Caco-2 (cell line): ENCODE measurements at regions not wholly inside any gene's neighbourhood (a gene's known extent, or its start where the extent isn't known, plus 50 kb on each side); places are given as distances from the start of the nearest gene placed in this dataset.
"Not testable (repeated sequence)": the region's sequence is repeated elsewhere in the genome, so short reads cannot be mapped to it uniquely, and the experiment has no call there.

Source experiments
- BruUV-seq: library from RNA; stranded (reverse); fragments of 400-500 nt; replicated peaks from 2 replicates; lab custom pipeline; 2021; lab: Mats Ljungman, UMichigan
- CTCF ChIA-PET: fragments of 300-600 bp; sonication (Branson Sonifier 250); formaldehyde crosslinking; loops from one replicate; lab custom pipeline; 2022; ENCODE audit warnings: antibody characterized with exemption; lab: Charles Lee
- POLR2A ChIA-PET: fragments of 300-600 bp; sonication (Branson Sonifier 250); formaldehyde crosslinking; loops from one replicate; lab custom pipeline; 2022; ENCODE audit warnings: antibody characterized with exemption; lab: Charles Lee
- DNase-seq, 2 experiments: peaks; one replicate each; pipeline versions ENCODE4 v3.0.0 to v3.0.0-alpha.2; 2020 to 2022
- H3K27me3 ChIP-seq: replicated peaks from 2 replicates; pipeline ENCODE4 v1.6.0; 2011; ENCODE audit warnings: low read length; ENCODE audit not compliant: control insufficient read depth, insufficient read depth
- H3K36me3 ChIP-seq: 2 replicates; pipeline ENCODE4 v1.5.1; 2011; ENCODE audit warnings: low read length; ENCODE audit not compliant: control insufficient read depth, insufficient read depth
- H3K4me1 ChIP-seq: fragments of 250-450 bp; sonication (Bioruptor Pico); 2 replicates; pipeline ENCODE4 v1.5.1; 2020; ENCODE audit warnings: mild to moderate bottlenecking
- H3K4me3 ChIP-seq: 2 replicates; pipeline ENCODE4 v1.5.1; 2011; ENCODE audit warnings: low read depth, mild to moderate bottlenecking, control low read depth, low read length
- H3K9me3 ChIP-seq: fragments of 250-450 bp; sonication (Bioruptor Pico); 2 replicates; pipeline ENCODE4 v1.5.1; 2020; ENCODE audit warnings: mild to moderate bottlenecking, moderate library complexity
- H3K27ac Mint-ChIP-seq: one replicate; pipeline ENCODE4 v1.8.0; 2022; ENCODE audit warnings: mixed read lengths; ENCODE audit not compliant: unreplicated experiment
- H3K27me3 Mint-ChIP-seq: one replicate; pipeline ENCODE4 v1.8.0; 2022; ENCODE audit warnings: mixed read lengths; ENCODE audit not compliant: insufficient read depth, unreplicated experiment
- H3K36me3 Mint-ChIP-seq: one replicate; pipeline ENCODE4 v1.8.0; 2022; ENCODE audit warnings: mild to moderate bottlenecking, mixed read lengths; ENCODE audit not compliant: insufficient read depth, unreplicated experiment
- H3K4me1 Mint-ChIP-seq: one replicate; pipeline ENCODE4 v1.8.0; 2022; ENCODE audit warnings: low read depth, mixed read lengths; ENCODE audit not compliant: unreplicated experiment
- H3K4me3 Mint-ChIP-seq: one replicate; pipeline ENCODE4 v1.8.0; 2022; ENCODE audit warnings: mild to moderate bottlenecking, moderate library complexity, mixed read lengths; ENCODE audit not compliant: unreplicated experiment
- H3K9me3 Mint-ChIP-seq: one replicate; pipeline ENCODE4 v1.8.0; 2022; ENCODE audit warnings: mixed read lengths; ENCODE audit not compliant: unreplicated experiment
- CTCF ChIP-seq, 2 experiments: fragments of 200-600 bp in 1 of 2; IDR thresholded peaks; 1 replicate in 1 of 2; 2 replicates in 1 of 2; pipeline versions ENCODE4 v1.5.1 to v1.8.0; 2011 to 2022; ENCODE audit warnings: antibody characterized with exemption in 1 of 2, control low read depth in 1 of 2, inconsistent platforms in 1 of 2, low read depth in 1 of 2, low read length in 1 of 2, mild to moderate bottlenecking in 1 of 2, moderate library complexity in 1 of 2; ENCODE audit not compliant: insufficient read depth in 1 of 2, severe bottlenecking in 1 of 2, unreplicated experiment in 1 of 2
- intact Hi-C: fragments of 100-400 bp; cut with micrococcal nuclease; formaldehyde crosslinking; loops from one replicate; pipeline ENCODE4 v1.10.0; 2022; ENCODE audit not compliant: unreplicated experiment

- POLR2A ChIA-PET: no interaction called here
- TF ChIP-seq CTCF (IDR thresholded peaks at IDR 0.05; ENCODE audit: insufficient read depth in 1 of 2, low read depth in 1 of 2, low read length in 1 of 2, severe bottlenecking in 1 of 2, unreplicated experiment in 1 of 2): no peak
- no peaks in the 10 kb centered on the region for H3K27me3 ChIP-seq
- no TSS peak for BruUV-seq
- Mint-ChIP-seq H3K27ac (no peak overlapping the region), H3K9me3 (no peaks in the 10 kb centered on the region), H3K4me3 (no peak overlapping the region), H3K36me3 (peaks cover 6% of the 10 kb centered on the region), H3K27me3 (no peaks in the 10 kb centered on the region), H3K4me1 (peaks cover 4% of the 10 kb centered on the region)
- intact Hi-C loops: no loop called here
- CTCF ChIA-PET: no interaction called here
- H3K9me3 ChIP-seq: peaks cover 6% of the 10 kb centered on the region
- no peaks in the 10 kb centered on the region for H3K4me1 ChIP-seq
- no peak overlapping the region for H3K4me3 ChIP-seq
- no peak for DNase-seq
- no peaks in the 10 kb centered on the region for H3K36me3 ChIP-seq
Observed at GRCh38 chr11:69585385-69585784, 55.6 kb upstream of the CCND1 start.

DNA sequence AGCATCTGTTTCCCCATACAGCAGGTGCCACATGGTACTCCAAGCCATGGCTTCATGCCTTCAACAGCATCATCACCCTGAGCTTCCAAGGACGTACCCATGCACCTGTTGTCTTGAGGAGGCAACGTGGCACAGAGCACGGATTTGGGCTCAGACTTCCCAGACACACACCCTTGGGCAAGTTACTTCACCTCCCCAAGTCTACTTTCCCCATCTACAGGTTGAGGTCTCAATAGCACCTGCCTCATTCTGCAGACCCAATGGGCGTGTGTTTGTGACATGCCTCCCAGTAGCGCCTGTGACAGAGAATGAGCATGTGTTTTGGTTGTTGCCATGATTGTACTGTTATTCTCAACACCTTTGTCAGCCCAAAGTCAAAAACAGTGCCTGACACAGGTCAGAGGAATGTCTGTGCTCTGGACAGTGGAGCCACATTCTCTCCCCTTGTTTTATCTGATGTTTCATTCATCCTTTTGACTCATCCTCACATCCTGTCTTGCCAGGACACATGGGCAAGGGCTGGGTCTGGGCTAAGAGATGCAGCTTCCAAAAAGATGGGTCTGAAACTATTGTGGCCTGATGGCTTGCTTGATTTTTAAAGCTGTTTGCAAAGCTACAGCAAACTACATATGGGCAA is 53.4 kb upstream of the CCND1 start:
- H3K27me3 Mint-ChIP-seq: no peaks in the 10 kb centered on the region
- CTCF ChIA-PET: no interaction called here
- no peaks in the 10 kb centered on the region for H3K9me3 Mint-ChIP-seq
- intact Hi-C loops: no loop called here
- BruUV-seq: no TSS peak
- H3K36me3 ChIP-seq: no peaks in the 10 kb centered on the region
- no peak for TF ChIP-seq CTCF (IDR thresholded peaks at IDR 0.05; ENCODE audit: insufficient read depth in 1 of 2, low read depth in 1 of 2, low read length in 1 of 2, severe bottlenecking in 1 of 2, unreplicated experiment in 1 of 2)
- H3K9me3 ChIP-seq: peaks cover 6% of the 10 kb centered on the region
- POLR2A ChIA-PET: no interaction called here
- H3K4me1 ChIP-seq: no peaks in the 10 kb centered on the region
- peaks cover 4% of the 10 kb centered on the region for H3K4me1 Mint-ChIP-seq
- no peak overlapping the region for H3K4me3 Mint-ChIP-seq
- no peak overlapping the region for H3K4me3 ChIP-seq
- no peak overlapping the region for H3K27ac Mint-ChIP-seq
- peaks cover 6% of the 10 kb centered on the region for H3K36me3 Mint-ChIP-seq
- no peaks in the 10 kb centered on the region for H3K27me3 ChIP-seq
- no peak for DNase-seq

DNA sequence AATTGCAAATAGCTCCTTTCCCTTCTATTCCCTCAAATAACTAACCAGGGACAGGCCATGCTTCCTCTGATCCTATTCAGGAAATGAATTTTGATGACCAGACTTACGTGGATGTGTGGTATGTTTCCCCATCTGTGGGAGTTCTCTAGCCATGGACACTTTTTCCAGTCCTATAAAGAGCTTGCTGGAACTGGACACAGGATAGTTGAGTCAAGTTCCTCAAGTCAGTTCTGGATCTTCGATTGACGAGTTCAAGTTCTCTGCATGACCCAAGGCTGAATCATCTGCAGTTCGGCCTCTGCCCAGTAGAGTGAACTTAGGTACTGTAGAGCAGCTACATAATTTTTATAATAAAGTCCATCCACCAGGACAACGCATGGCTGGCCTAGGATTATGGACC is 52.7 kb upstream of the CCND1 start:
- no TSS peak for BruUV-seq
- Mint-ChIP-seq H3K36me3 (peaks cover 6% of the 10 kb centered on the region), H3K4me1 (peaks cover 4% of the 10 kb centered on the region), H3K9me3 (no peaks in the 10 kb centered on the region), H3K27ac (no peak overlapping the region), H3K4me3 (no peak overlapping the region), H3K27me3 (no peaks in the 10 kb centered on the region)
- intact Hi-C loops: no loop called here
- Histone ChIP-seq H3K4me1 (no peaks in the 10 kb centered on the region), H3K4me3 (no peak overlapping the region), H3K9me3 (peaks cover 6% of the 10 kb centered on the region), H3K27me3 (no peaks in the 10 kb centered on the region), H3K36me3 (no peaks in the 10 kb centered on the region)
- ChIA-PET POLR2A (interaction anchor here (1.0 kb wide), 1 partner anchor 11 kb away, joined by 5 read pairs; no protein-coding TSS in a partner anchor), CTCF (interaction anchor here (0.7 kb wide), 1 partner anchor 13 kb away, joined by 3 read pairs; no protein-coding TSS in a partner anchor)
- DNase-seq: peak in 1 of 2 experiments; percentile 37
- peak; percentile 25 to 44 for TF ChIP-seq CTCF (IDR thresholded peaks at IDR 0.05; ENCODE audit: insufficient read depth in 1 of 2, low read depth in 1 of 2, low read length in 1 of 2, severe bottlenecking in 1 of 2, unreplicated experiment in 1 of 2)

GRCh38 chr11:69590088-69590487 is 50.9 kb upstream of the CCND1 start:
- H3K27me3 Mint-ChIP-seq, H3K9me3 Mint-ChIP-seq, BruUV-seq, intact Hi-C loops, H3K4me1 ChIP-seq, DNase-seq, H3K36me3 Mint-ChIP-seq, H3K27me3 ChIP-seq, H3K9me3 ChIP-seq, H3K4me3 ChIP-seq, H3K36me3 ChIP-seq, H3K27ac Mint-ChIP-seq, CTCF ChIA-PET, H3K4me3 Mint-ChIP-seq, H3K4me1 Mint-ChIP-seq, POLR2A ChIA-PET: not testable (repeated sequence)
